ENCODE measurements at regions not wholly inside any gene's neighbourhood (a gene's known extent, or its start where the extent isn't known, plus 50 kb on each side); places are given as distances from the start of the nearest gene placed in this dataset.

- TF ChIP-seq CTCF (IDR thresholded peaks at IDR 0.05; ENCODE audit: low read depth, low read length, missing control alignments): no peak
- no peak overlapping the region for H3K4me3 ChIP-seq (ENCODE audit: low read depth, low read length)
- DNase-seq (ENCODE audit: low read depth): no peak
Observed at GRCh38 chr13:50724438-50724837, 119.1 kb downstream of the DLEU7 start.

- DNase-seq (ENCODE audit: low read depth): no peak
- H3K4me3 ChIP-seq (ENCODE audit: low read depth, low read length): no peak overlapping the region
- no peak for TF ChIP-seq CTCF (IDR thresholded peaks at IDR 0.05; ENCODE audit: low read depth, low read length, missing control alignments)
Observed at GRCh38 chr13:50724913-50725312, 118.6 kb downstream of the DLEU7 start.

- TF ChIP-seq CTCF (IDR thresholded peaks at IDR 0.05; ENCODE audit: low read depth, low read length, missing control alignments): no peak
- no peak for DNase-seq (ENCODE audit: low read depth)
- no peak overlapping the region for H3K4me3 ChIP-seq (ENCODE audit: low read depth, low read length)
Observed at GRCh38 chr13:50726164-50726563, 117.3 kb downstream of the DLEU7 start.

- TF ChIP-seq CTCF (IDR thresholded peaks at IDR 0.05; ENCODE audit: low read depth, low read length, missing control alignments): no peak
- no peak for DNase-seq (ENCODE audit: low read depth)
- H3K4me3 ChIP-seq (ENCODE audit: low read depth, low read length): no peak overlapping the region
Observed at GRCh38 chr13:50729177-50729576, 114.3 kb downstream of the DLEU7 start.

- no peak overlapping the region for H3K4me3 ChIP-seq (ENCODE audit: low read depth, low read length)
- TF ChIP-seq CTCF (IDR thresholded peaks at IDR 0.05; ENCODE audit: low read depth, low read length, missing control alignments): no peak
- no peak for DNase-seq (ENCODE audit: low read depth)
Observed at GRCh38 chr13:50730496-50731351, 112.8 kb downstream of the DLEU7 start.

- peak; percentile 3 for DNase-seq (ENCODE audit: low read depth)
- no peak overlapping the region for H3K4me3 ChIP-seq (ENCODE audit: low read depth, low read length)
- TF ChIP-seq CTCF (IDR thresholded peaks at IDR 0.05; ENCODE audit: low read depth, low read length, missing control alignments): no peak
Observed at GRCh38 chr13:50731400-50731799, 112.1 kb downstream of the DLEU7 start.

GRCh38 chr13:50732712-50733111 lies 110.8 kb downstream of the DLEU7 start:
- no peak overlapping the region for H3K4me3 ChIP-seq (ENCODE audit: low read depth, low read length)
- no peak for DNase-seq (ENCODE audit: low read depth)
- TF ChIP-seq CTCF (IDR thresholded peaks at IDR 0.05; ENCODE audit: low read depth, low read length, missing control alignments): no peak

All from GM12864 (cell line).